Astrocyte (in vitro differentiated cells and primary cell): ENCODE measurements at regions not wholly inside any gene's neighbourhood (a gene's known extent, or its start where the extent isn't known, plus 50 kb on each side); places are given as distances from the start of the nearest gene placed in this dataset.
A peak's percentile ranks its signal among the peaks of the same experiment; 100 is the strongest.

Source experiments
- DNase-seq: peaks from one replicate; pipeline ENCODE4 v3.0.0-alpha.2; 2010; ENCODE audit warnings: low read depth
- FAIRE-seq: peaks from 2 replicates; lab custom pipeline; 2011; peaks lifted over from hg19 to GRCh38; lab: Jason Lieb, UNC
- H2AFZ ChIP-seq: 2 replicates; pipeline ENCODE4 v1.6.0; 2012; ENCODE audit warnings: low read depth, low read length, inconsistent platforms
- H3K27ac ChIP-seq: 2 replicates; pipeline ENCODE4 v1.5.1; 2011; ENCODE audit warnings: low read depth, low read length, inconsistent platforms
- H3K27me3 ChIP-seq: 2 replicates; pipeline ENCODE4 v1.6.0; 2011; ENCODE audit warnings: low read length, inconsistent platforms; ENCODE audit not compliant: insufficient read depth
- H3K36me3 ChIP-seq: 2 replicates; pipeline ENCODE4 v1.5.1; 2011; ENCODE audit warnings: low read length, inconsistent platforms; ENCODE audit not compliant: insufficient read depth
- H3K4me1 ChIP-seq: 2 replicates; pipeline ENCODE4 v1.5.1; 2011; ENCODE audit warnings: low read length, inconsistent platforms; ENCODE audit not compliant: insufficient read depth
- H3K4me2 ChIP-seq: 2 replicates; pipeline ENCODE4 v1.6.0; 2012; ENCODE audit warnings: low read length, inconsistent platforms
- H3K4me3 ChIP-seq: 2 replicates; pipeline ENCODE4 v1.5.1; 2011; ENCODE audit warnings: low read depth, mild to moderate bottlenecking, low read length, inconsistent platforms; ENCODE audit not compliant: insufficient read depth
- H3K79me2 ChIP-seq: 2 replicates; pipeline ENCODE4 v1.6.0; 2012; ENCODE audit warnings: mild to moderate bottlenecking, low read length, inconsistent platforms; ENCODE audit not compliant: insufficient read depth
- H3K9ac ChIP-seq: 2 replicates; pipeline ENCODE4 v1.6.0; 2012; ENCODE audit warnings: mild to moderate bottlenecking, low read length, inconsistent platforms
- H3K9me3 ChIP-seq: 2 replicates; pipeline ENCODE4 v1.5.1; 2012; ENCODE audit warnings: low read depth, mild to moderate bottlenecking, low read length, inconsistent platforms; ENCODE audit not compliant: insufficient read depth
- H4K20me1 ChIP-seq: 2 replicates; pipeline ENCODE4 v1.6.0; 2012; ENCODE audit warnings: low read length, inconsistent platforms; ENCODE audit not compliant: insufficient read depth
- H3K27ac Mint-ChIP-seq: one replicate; pipeline ENCODE4 v1.8.0; 2021; ENCODE audit warnings: mild to moderate bottlenecking, mixed read lengths; ENCODE audit not compliant: unreplicated experiment
- H3K27me3 Mint-ChIP-seq: one replicate; pipeline ENCODE4 v1.8.0; 2021; ENCODE audit warnings: low read depth, mixed read lengths; ENCODE audit not compliant: unreplicated experiment
- H3K36me3 Mint-ChIP-seq: one replicate; pipeline ENCODE4 v1.8.0; 2021; ENCODE audit warnings: low read depth, mixed read lengths; ENCODE audit not compliant: unreplicated experiment
- H3K4me1 Mint-ChIP-seq: one replicate; pipeline ENCODE4 v1.8.0; 2021; ENCODE audit warnings: low read depth, mixed read lengths; ENCODE audit not compliant: unreplicated experiment
- H3K4me3 Mint-ChIP-seq: one replicate; pipeline ENCODE4 v1.8.0; 2021; ENCODE audit warnings: mild to moderate bottlenecking, moderate library complexity, mixed read lengths; ENCODE audit not compliant: unreplicated experiment
- H3K9me3 Mint-ChIP-seq: one replicate; pipeline ENCODE4 v1.8.0; 2021; ENCODE audit warnings: mild to moderate bottlenecking, mixed read lengths; ENCODE audit not compliant: unreplicated experiment
- EZH2 ChIP-seq: IDR thresholded peaks from 2 replicates; pipeline ENCODE4 v1.6.1; 2012; ENCODE audit warnings: mild to moderate bottlenecking, low read length, inconsistent platforms; ENCODE audit not compliant: insufficient read depth
- TF ChIP-seq, protein P1 (sequence below): IDR thresholded peaks from 2 replicates; pipeline ENCODE4 v1.5.1; 2011; ENCODE audit warnings: low read depth, mild to moderate bottlenecking, inconsistent platforms, low read length, moderate library complexity; ENCODE audit not compliant: insufficient read depth

DNA sequence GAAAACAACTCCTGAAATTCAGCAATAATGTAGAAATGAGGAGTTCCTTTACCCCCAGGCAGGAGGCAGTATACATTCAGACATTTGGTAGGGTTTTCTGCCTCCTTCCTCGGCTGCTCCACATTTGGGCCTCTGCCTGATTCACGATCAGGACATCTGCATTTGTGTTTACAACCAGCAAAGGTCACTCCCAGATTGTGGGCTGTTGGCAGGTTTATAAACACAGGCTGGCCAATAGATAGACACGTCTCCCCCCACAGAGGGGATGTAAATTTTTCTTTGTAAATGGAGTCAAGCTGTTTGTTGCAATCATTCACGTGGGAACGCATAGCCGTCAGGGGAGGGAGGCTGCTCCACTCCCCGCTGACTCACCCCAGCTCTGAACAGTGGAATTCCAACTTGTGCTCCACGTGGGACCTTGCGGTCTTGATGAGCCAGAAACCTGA is 252.1 kb upstream of the N4BP1 start:
- H3K27me3 Mint-ChIP-seq = peaks cover 20% of the 10 kb centered on the region
- Histone ChIP-seq H3K4me3 (no peak overlapping the region), H2AFZ (no peak overlapping the region), H3K4me2 (no peak overlapping the region), H3K79me2 (no peaks in the 10 kb centered on the region), H4K20me1 (no peaks in the 10 kb centered on the region), H3K9ac (no peak overlapping the region), H3K36me3 (no peaks in the 10 kb centered on the region), H3K27ac (no peak overlapping the region), H3K9me3 (no peaks in the 10 kb centered on the region), H3K4me1 (no peaks in the 10 kb centered on the region), H3K27me3 (no peaks in the 10 kb centered on the region)
- FAIRE-seq = no peak
- H3K36me3 Mint-ChIP-seq = no peaks in the 10 kb centered on the region
- no peak overlapping the region for H3K27ac Mint-ChIP-seq
- TF ChIP-seq EZH2 = no peak
- TF ChIP-seq, protein P1, sequence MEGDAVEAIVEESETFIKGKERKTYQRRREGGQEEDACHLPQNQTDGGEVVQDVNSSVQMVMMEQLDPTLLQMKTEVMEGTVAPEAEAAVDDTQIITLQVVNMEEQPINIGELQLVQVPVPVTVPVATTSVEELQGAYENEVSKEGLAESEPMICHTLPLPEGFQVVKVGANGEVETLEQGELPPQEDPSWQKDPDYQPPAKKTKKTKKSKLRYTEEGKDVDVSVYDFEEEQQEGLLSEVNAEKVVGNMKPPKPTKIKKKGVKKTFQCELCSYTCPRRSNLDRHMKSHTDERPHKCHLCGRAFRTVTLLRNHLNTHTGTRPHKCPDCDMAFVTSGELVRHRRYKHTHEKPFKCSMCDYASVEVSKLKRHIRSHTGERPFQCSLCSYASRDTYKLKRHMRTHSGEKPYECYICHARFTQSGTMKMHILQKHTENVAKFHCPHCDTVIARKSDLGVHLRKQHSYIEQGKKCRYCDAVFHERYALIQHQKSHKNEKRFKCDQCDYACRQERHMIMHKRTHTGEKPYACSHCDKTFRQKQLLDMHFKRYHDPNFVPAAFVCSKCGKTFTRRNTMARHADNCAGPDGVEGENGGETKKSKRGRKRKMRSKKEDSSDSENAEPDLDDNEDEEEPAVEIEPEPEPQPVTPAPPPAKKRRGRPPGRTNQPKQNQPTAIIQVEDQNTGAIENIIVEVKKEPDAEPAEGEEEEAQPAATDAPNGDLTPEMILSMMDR = no peak
- DNase-seq = peak; percentile 5
- no peaks in the 10 kb centered on the region for H3K4me1 Mint-ChIP-seq
- no peak overlapping the region for H3K4me3 Mint-ChIP-seq
- H3K9me3 Mint-ChIP-seq = peaks cover 4% of the 10 kb centered on the region

DNA sequence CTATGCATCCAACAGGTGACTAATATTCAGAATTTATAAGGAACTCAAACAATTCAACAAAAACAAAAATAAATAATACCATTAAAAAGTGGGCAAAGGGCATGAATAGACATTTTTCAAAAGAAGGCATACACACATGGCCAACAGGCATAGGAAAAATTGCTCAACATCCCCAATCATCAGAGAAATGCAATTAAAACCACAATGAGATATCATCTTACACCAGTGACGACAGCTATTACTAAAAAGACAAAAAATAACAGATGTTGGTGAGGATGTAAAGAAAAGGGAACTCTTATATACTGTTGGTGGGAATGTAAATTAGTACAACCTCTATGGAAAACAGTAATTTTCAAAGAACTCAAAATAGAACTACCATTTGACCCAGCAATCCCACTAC is 250.4 kb upstream of the N4BP1 start:
- Histone ChIP-seq H3K9me3 (no peaks in the 10 kb centered on the region), H3K4me3 (no peak overlapping the region), H2AFZ (no peak overlapping the region), H3K27ac (no peak overlapping the region), H4K20me1 (no peaks in the 10 kb centered on the region), H3K79me2 (no peaks in the 10 kb centered on the region), H3K9ac (no peak overlapping the region), H3K4me1 (no peaks in the 10 kb centered on the region), H3K4me2 (no peak overlapping the region), H3K36me3 (no peaks in the 10 kb centered on the region), H3K27me3 (no peaks in the 10 kb centered on the region)
- TF ChIP-seq, protein P1 = no peak
- no peak for TF ChIP-seq EZH2
- FAIRE-seq = no peak
- Mint-ChIP-seq H3K4me3 (no peak overlapping the region), H3K36me3 (no peaks in the 10 kb centered on the region), H3K27me3 (peaks cover 22% of the 10 kb centered on the region), H3K9me3 (no peaks in the 10 kb centered on the region), H3K27ac (no peak overlapping the region), H3K4me1 (no peaks in the 10 kb centered on the region)
- DNase-seq = no peak

DNA sequence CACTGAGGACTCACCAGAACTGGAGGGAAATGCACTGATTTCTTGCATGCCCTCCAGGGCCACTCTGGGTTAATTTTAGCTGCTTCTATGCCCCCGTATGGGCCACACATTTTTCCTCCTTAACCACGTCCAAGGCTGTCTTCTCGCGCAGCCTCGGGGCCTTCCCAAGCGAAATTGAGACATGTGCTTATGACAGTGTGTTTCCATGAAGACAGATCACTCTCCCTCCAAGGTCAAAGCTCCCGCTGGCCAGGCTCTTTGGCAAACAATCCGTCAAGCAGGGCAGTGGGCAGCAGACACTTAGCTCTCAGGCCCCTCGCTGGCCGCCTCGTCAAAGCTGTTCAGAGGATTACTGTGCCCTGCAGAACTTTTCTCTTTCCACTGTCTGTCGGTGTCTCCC is 243.0 kb upstream of the N4BP1 start:
- Mint-ChIP-seq H3K27me3 (peaks cover 35% of the 10 kb centered on the region), H3K9me3 (no peaks in the 10 kb centered on the region), H3K4me1 (no peaks in the 10 kb centered on the region), H3K36me3 (no peaks in the 10 kb centered on the region), H3K27ac (no peak overlapping the region), H3K4me3 (no peak overlapping the region)
- Histone ChIP-seq H3K36me3 (no peaks in the 10 kb centered on the region), H3K27ac (no peak overlapping the region), H3K4me2 (no peak overlapping the region), H3K27me3 (no peaks in the 10 kb centered on the region), H3K79me2 (no peaks in the 10 kb centered on the region), H3K4me3 (no peak overlapping the region), H3K4me1 (no peaks in the 10 kb centered on the region), H3K9ac (no peak overlapping the region), H4K20me1 (no peaks in the 10 kb centered on the region), H2AFZ (no peak overlapping the region), H3K9me3 (peaks cover 3% of the 10 kb centered on the region)
- DNase-seq (no peak), FAIRE-seq (no peak)
- no peak for TF ChIP-seq EZH2
- TF ChIP-seq, protein P1 = no peak
